H9 (cell line): ENCODE measurements at regions not wholly inside any gene's neighbourhood (a gene's known extent, or its start where the extent isn't known, plus 50 kb on each side); places are given as distances from the start of the nearest gene placed in this dataset.

Source experiments
- DNase-seq: peaks from one replicate; pipeline ENCODE4 v3.0.0-alpha.2; 2017
- H2AFZ ChIP-seq: one replicate; pipeline ENCODE4 v1.6.1; 2013; ENCODE audit warnings: mild to moderate bottlenecking, low read length, control low read depth, moderate library complexity
- H2AK5ac ChIP-seq: 2 replicates; pipeline ENCODE4 v1.6.1; 2013; ENCODE audit warnings: low read length, control low read depth, mixed read lengths; ENCODE audit not compliant: insufficient read length
- H2BK120ac ChIP-seq: one replicate; pipeline ENCODE4 v1.6.1; 2013; ENCODE audit warnings: low read depth, mild to moderate bottlenecking, low read length, control low read depth, inconsistent platforms; ENCODE audit not compliant: poor library complexity, severe bottlenecking
- H2BK12ac ChIP-seq: 2 replicates; pipeline ENCODE4 v1.6.1; 2013; ENCODE audit warnings: low read length, control low read depth, mixed read lengths, low read depth; ENCODE audit not compliant: insufficient read length
- H2BK15ac ChIP-seq: 2 replicates; pipeline ENCODE4 v1.6.1; 2013; ENCODE audit warnings: low read depth, low read length, control low read depth
- H2BK20ac ChIP-seq: one replicate; pipeline ENCODE4 v1.6.1; 2013; ENCODE audit warnings: low read depth, mild to moderate bottlenecking, low read length, control low read depth, inconsistent platforms; ENCODE audit not compliant: poor library complexity, severe bottlenecking
- H2BK5ac ChIP-seq: 2 replicates; pipeline ENCODE4 v1.6.1; 2013; ENCODE audit warnings: low read length, control low read depth, mixed read lengths; ENCODE audit not compliant: insufficient read length
- H3K14ac ChIP-seq: 2 replicates; pipeline ENCODE4 v1.6.1; 2013; ENCODE audit warnings: low read length, control low read depth; ENCODE audit not compliant: insufficient read depth
- H3K18ac ChIP-seq: 2 replicates; pipeline ENCODE4 v1.6.1; 2013; ENCODE audit warnings: low read depth, mild to moderate bottlenecking, mixed read lengths, low read length, control low read depth; ENCODE audit not compliant: insufficient read length
- H3K23ac ChIP-seq: 2 replicates; pipeline ENCODE4 v1.6.1; 2013; ENCODE audit warnings: low read length, control low read depth, mixed read lengths, low read depth; ENCODE audit not compliant: insufficient read length
- H3K23me2 ChIP-seq: 2 replicates; pipeline ENCODE4 v1.6.1; 2013; ENCODE audit warnings: low read depth, mild to moderate bottlenecking, mixed read lengths, low read length, control low read depth; ENCODE audit not compliant: insufficient read length, poor library complexity, severe bottlenecking
- H3K27ac ChIP-seq: 2 replicates; pipeline ENCODE4 v1.5.1; 2013; ENCODE audit warnings: low read length, control low read depth, mixed read lengths, low read depth; ENCODE audit not compliant: insufficient read length
- H3K27me3 ChIP-seq: 2 replicates; pipeline ENCODE4 v1.6.1; 2013; ENCODE audit warnings: low read length, control low read depth, inconsistent platforms; ENCODE audit not compliant: insufficient read depth
- H3K4ac ChIP-seq: 2 replicates; pipeline ENCODE4 v1.6.1; 2013; ENCODE audit warnings: low read depth, mild to moderate bottlenecking, control low read depth, inconsistent platforms, low read length, moderate library complexity
- H3K4me1 ChIP-seq: 2 replicates; pipeline ENCODE4 v1.6.1; 2013; ENCODE audit warnings: low read length, control low read depth, inconsistent platforms; ENCODE audit not compliant: insufficient read depth
- H3K4me2 ChIP-seq: 2 replicates; pipeline ENCODE4 v1.6.1; 2013; ENCODE audit warnings: low read length, control low read depth, mixed read lengths; ENCODE audit not compliant: insufficient read length, insufficient read depth
- H3K56ac ChIP-seq: 2 replicates; pipeline ENCODE4 v1.6.1; 2013; ENCODE audit warnings: low read depth, mild to moderate bottlenecking, mixed read lengths, low read length, control low read depth; ENCODE audit not compliant: insufficient read length
- H3K79me1 ChIP-seq: 2 replicates; pipeline ENCODE4 v1.6.1; 2013; ENCODE audit warnings: low read depth, mild to moderate bottlenecking, moderate library complexity, low read length, control low read depth, inconsistent platforms; ENCODE audit not compliant: insufficient read depth, poor library complexity, severe bottlenecking
- H3K79me2 ChIP-seq: 2 replicates; pipeline ENCODE4 v1.6.1; 2013; ENCODE audit warnings: low read length, control low read depth, inconsistent platforms; ENCODE audit not compliant: insufficient read depth
- H3K9ac ChIP-seq: 2 replicates; pipeline ENCODE4 v1.6.1; 2013; ENCODE audit warnings: low read length, control low read depth, mixed read lengths; ENCODE audit not compliant: insufficient read length; ENCODE audit errors: extremely low read depth
- H3K9me3 ChIP-seq: one replicate; pipeline ENCODE4 v1.6.1; 2013; ENCODE audit warnings: low read depth, low read length, inconsistent platforms; ENCODE audit not compliant: control insufficient read depth
- H3T11ph ChIP-seq: one replicate; pipeline ENCODE4 v1.6.1; 2013; ENCODE audit warnings: mild to moderate bottlenecking, low read length, control low read depth, inconsistent platforms
- H4K20me1 ChIP-seq: one replicate; pipeline ENCODE4 v1.6.1; 2013; ENCODE audit not compliant: control insufficient read depth, insufficient read length, insufficient read depth
- H4K5ac ChIP-seq: 2 replicates; pipeline ENCODE4 v1.6.1; 2013; ENCODE audit warnings: low read depth, mild to moderate bottlenecking, mixed read lengths, low read length, control low read depth; ENCODE audit not compliant: insufficient read length
- H4K8ac ChIP-seq: replicated peaks from 2 replicates; pipeline ENCODE4 v1.6.1; 2013; ENCODE audit warnings: low read length, control low read depth, mixed read lengths, low read depth; ENCODE audit not compliant: insufficient read length
- H4K91ac ChIP-seq: 2 replicates; pipeline ENCODE4 v1.6.1; 2013; ENCODE audit warnings: low read depth, mild to moderate bottlenecking, moderate library complexity, mixed read lengths, low read length, control low read depth; ENCODE audit not compliant: insufficient read length
- H3K27ac Mint-ChIP-seq, 3 experiments: 2 replicates in 2 of 3; 3 replicates in 1 of 3; pipeline ENCODE4 v1.8.0; 2020 to 2021; ENCODE audit warnings: mixed read lengths in 3 of 3, mild to moderate bottlenecking in 1 of 3, moderate library complexity in 1 of 3
- H3K27me3 Mint-ChIP-seq: 2 replicates; pipeline ENCODE4 v1.8.0; 2021; ENCODE audit warnings: low read depth, mild to moderate bottlenecking, moderate library complexity, mixed read lengths
- H3K36me3 Mint-ChIP-seq, 3 experiments: 2 replicates in 2 of 3; 3 replicates in 1 of 3; pipeline ENCODE4 v1.8.0; 2020 to 2021; ENCODE audit warnings: low read depth in 3 of 3, mixed read lengths in 3 of 3; ENCODE audit not compliant: insufficient read depth in 1 of 3
- H3K4me1 Mint-ChIP-seq, 2 experiments: 2 replicates each; pipeline ENCODE4 v1.8.0; 2020; ENCODE audit warnings: mixed read lengths in 2 of 2
- H3K4me3 Mint-ChIP-seq, 2 experiments: 2 replicates in 1 of 2; 3 replicates in 1 of 2; pipeline ENCODE4 v1.8.0; 2020 to 2021; ENCODE audit warnings: mild to moderate bottlenecking in 2 of 2, mixed read lengths in 2 of 2, moderate library complexity in 1 of 2
- H3K9me3 Mint-ChIP-seq, 2 experiments: 2 replicates in 1 of 2; 3 replicates in 1 of 2; pipeline ENCODE4 v1.8.0; 2020; ENCODE audit warnings: mild to moderate bottlenecking in 2 of 2, mixed read lengths in 2 of 2, moderate library complexity in 1 of 2
- WGBS: extraction: QIAGEN DNeasy Blood & Tissue Kit; methylation state at CpG from one replicate; pipeline ENCODE4 v1.1.7; 2013; ENCODE audit warnings: missing lambda C conversion rate, low lambda C conversion rate, mixed read lengths; ENCODE audit not compliant: insufficient read length; ENCODE audit errors: extremely low coverage; 5-methylcytosine and 5-hydroxymethylcytosine counted together
- TF ChIP-seq, protein P1 (sequence below): fragments of 200-600 bp; sonication (generic); conservative IDR thresholded peaks from 3 replicates; pipeline ENCODE4 v1.8.0; 2021; ENCODE audit warnings: antibody characterized with exemption, mild to moderate bottlenecking

DNA sequence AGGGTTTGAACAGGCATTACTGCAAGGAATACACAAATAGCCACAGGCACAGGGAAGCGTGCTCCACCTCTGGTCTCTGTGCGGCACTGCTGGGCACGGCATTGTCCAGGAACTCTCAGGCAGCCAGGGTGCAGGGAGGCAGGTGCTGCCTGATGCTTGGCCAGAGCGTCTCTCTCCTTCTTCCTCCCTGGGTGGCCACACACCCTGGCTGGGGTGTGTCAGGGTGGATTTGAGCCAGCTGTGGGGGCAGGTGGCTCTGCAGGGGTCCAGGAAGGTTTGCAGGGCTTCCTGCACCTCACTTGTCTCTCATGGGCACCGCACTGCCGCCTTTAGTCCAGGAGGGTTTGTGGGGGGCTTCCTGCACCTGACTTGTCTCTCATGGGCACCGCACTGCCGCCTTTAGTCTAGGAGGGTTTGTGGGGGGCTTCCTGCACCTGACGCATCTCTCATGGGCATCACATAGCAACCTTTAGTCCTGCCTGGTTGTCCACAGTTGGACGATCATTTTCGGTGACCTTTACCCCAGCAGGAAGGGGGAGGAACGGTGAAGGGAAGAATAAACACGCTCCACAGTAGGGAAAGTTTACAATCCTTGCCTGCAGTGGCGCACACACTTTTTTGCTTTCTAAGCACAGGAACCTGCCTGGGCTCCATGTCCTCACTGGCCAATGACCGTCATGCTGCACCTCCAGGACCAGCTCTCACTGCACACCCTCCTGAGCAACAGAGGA, 332.9 kb downstream of the EIPR1 start:
- no peaks in the 10 kb centered on the region for H3K79me1 ChIP-seq
- DNase-seq, result no peak
- no peak overlapping the region for H3K56ac ChIP-seq
- H3K4me2 ChIP-seq, result no peak overlapping the region
- H2AFZ ChIP-seq, result no peak overlapping the region
- TF ChIP-seq, protein P1, sequence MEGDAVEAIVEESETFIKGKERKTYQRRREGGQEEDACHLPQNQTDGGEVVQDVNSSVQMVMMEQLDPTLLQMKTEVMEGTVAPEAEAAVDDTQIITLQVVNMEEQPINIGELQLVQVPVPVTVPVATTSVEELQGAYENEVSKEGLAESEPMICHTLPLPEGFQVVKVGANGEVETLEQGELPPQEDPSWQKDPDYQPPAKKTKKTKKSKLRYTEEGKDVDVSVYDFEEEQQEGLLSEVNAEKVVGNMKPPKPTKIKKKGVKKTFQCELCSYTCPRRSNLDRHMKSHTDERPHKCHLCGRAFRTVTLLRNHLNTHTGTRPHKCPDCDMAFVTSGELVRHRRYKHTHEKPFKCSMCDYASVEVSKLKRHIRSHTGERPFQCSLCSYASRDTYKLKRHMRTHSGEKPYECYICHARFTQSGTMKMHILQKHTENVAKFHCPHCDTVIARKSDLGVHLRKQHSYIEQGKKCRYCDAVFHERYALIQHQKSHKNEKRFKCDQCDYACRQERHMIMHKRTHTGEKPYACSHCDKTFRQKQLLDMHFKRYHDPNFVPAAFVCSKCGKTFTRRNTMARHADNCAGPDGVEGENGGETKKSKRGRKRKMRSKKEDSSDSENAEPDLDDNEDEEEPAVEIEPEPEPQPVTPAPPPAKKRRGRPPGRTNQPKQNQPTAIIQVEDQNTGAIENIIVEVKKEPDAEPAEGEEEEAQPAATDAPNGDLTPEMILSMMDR, result no peak
- H2BK12ac ChIP-seq, result no peak overlapping the region
- no peaks in the 10 kb centered on the region for H3K4me1 ChIP-seq
- no peak overlapping the region for H2AK5ac ChIP-seq
- no peak overlapping the region for H3K23ac ChIP-seq
- H2BK120ac ChIP-seq, result no peak overlapping the region
- no peak overlapping the region for H4K8ac ChIP-seq
- Mint-ChIP-seq H3K4me1 (no peaks in the 10 kb centered on the region), H3K27me3 (peaks cover 7% of the 10 kb centered on the region; the same call in 1 of the 2 replicates), H3K36me3 (no peaks in the 10 kb centered on the region; a peak in 1 of 7 replicates), H3K9me3 (no peaks in the 10 kb centered on the region; a peak in 1 of 5 replicates), H3K4me3 (no peak overlapping the region), H3K27ac (no peak overlapping the region)
- H4K5ac ChIP-seq, result no peak overlapping the region
- H3K27ac ChIP-seq, result no peak overlapping the region
- no peaks in the 10 kb centered on the region for H4K20me1 ChIP-seq
- H2BK20ac ChIP-seq, result no peak overlapping the region
- H3K4ac ChIP-seq, result no peak overlapping the region
- WGBS, result no CpG with 5 or more reads among the region's 15 CpGs
- H4K91ac ChIP-seq, result no peak overlapping the region
- no peak overlapping the region for H2BK5ac ChIP-seq
- no peak overlapping the region for H3K9ac ChIP-seq
- no peak overlapping the region for H3K18ac ChIP-seq
- no peaks in the 10 kb centered on the region for H3K27me3 ChIP-seq
- H3K79me2 ChIP-seq, result no peaks in the 10 kb centered on the region
- no peak overlapping the region for H2BK15ac ChIP-seq
- no peak overlapping the region for H3K14ac ChIP-seq
- no peak overlapping the region for H3T11ph ChIP-seq
- H3K23me2 ChIP-seq, result no peaks in the 10 kb centered on the region
- H3K9me3 ChIP-seq, result no peaks in the 10 kb centered on the region
